ENCODE measurements at regions not wholly inside any gene's neighbourhood (a gene's known extent, or its start where the extent isn't known, plus 50 kb on each side); places are given as distances from the start of the nearest gene placed in this dataset.

DNA sequence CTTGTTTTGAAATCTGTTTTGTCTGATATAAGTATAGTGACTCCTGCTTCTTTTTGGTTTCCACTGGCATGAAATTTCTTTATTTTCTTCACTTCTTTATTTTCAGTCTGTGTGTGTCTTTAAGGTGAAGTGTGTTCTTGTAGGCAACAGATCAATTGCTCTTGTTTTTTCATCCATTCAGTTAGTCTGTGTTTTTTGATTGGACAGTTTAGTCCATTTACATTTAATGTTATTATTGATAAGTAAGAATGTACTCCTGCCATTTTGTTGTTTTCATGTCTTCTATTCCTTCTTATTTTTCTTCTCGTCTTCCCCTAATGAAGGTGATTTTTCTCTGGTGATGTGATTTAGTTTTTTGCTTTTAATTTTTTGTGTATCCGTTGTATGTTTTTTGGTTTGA lies 487.7 kb upstream of the PBX1 start:
- no peak for TF ChIP-seq GATA3 (IDR thresholded peaks at IDR 0.05; ENCODE audit: low read depth, low read length)
- no peak for TF ChIP-seq GATA2 (IDR thresholded peaks at IDR 0.05; ENCODE audit: low read depth, low read length)
